ENCODE measurements at regions not wholly inside any gene's neighbourhood (a gene's known extent, or its start where the extent isn't known, plus 50 kb on each side); places are given as distances from the start of the nearest gene placed in this dataset.

DNA sequence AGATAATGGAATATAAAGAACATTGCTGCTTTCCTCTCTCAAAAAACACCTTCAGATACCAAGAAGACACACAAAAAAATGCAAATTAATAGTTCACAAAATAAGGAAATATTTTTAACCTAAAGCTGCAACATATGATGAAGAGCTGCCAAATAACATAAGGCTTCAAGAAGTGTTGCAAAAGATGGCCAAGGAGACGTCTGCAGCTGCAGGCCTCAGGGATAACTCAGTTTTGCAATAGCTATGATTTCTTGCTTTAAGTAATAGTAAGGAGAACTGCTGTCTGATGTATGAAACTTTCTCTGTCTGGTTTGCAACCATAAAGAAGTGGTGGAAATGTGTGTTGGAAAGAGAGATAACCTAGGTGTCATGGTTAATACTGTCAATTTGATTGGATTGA is 1237.5 kb downstream of the MRPL39 start:
- TF ChIP-seq, protein P1, sequence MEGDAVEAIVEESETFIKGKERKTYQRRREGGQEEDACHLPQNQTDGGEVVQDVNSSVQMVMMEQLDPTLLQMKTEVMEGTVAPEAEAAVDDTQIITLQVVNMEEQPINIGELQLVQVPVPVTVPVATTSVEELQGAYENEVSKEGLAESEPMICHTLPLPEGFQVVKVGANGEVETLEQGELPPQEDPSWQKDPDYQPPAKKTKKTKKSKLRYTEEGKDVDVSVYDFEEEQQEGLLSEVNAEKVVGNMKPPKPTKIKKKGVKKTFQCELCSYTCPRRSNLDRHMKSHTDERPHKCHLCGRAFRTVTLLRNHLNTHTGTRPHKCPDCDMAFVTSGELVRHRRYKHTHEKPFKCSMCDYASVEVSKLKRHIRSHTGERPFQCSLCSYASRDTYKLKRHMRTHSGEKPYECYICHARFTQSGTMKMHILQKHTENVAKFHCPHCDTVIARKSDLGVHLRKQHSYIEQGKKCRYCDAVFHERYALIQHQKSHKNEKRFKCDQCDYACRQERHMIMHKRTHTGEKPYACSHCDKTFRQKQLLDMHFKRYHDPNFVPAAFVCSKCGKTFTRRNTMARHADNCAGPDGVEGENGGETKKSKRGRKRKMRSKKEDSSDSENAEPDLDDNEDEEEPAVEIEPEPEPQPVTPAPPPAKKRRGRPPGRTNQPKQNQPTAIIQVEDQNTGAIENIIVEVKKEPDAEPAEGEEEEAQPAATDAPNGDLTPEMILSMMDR (optimal IDR thresholded peaks at IDR 0.05 in 1 of 3, IDR thresholded peaks at IDR 0.05 in 1 of 3, conservative IDR thresholded peaks at IDR 0.05 in 1 of 3; ENCODE audit: extremely low read depth in 1 of 3, insufficient read depth in 2 of 3, low read length in 3 of 3): no peak
- TF ChIP-seq EZH2 (IDR thresholded peaks at IDR 0.05; ENCODE audit: low read length): no peak
- Histone ChIP-seq H3K9ac (ENCODE audit: control insufficient read depth, extremely low read depth, insufficient read depth, low read length) (no peak overlapping the region), H4K20me1 (ENCODE audit: control insufficient read depth, extremely low read depth, insufficient read depth, low read length) (no peaks in the 10 kb centered on the region), H3K36me3 (ENCODE audit: control insufficient read depth in 2 of 2, extremely low read depth in 1 of 2, insufficient read depth in 2 of 2, low read length in 2 of 2) (no peaks in the 10 kb centered on the region), H3K27me3 (ENCODE audit: control insufficient read depth, extremely low read depth, insufficient read depth, low read length) (no peaks in the 10 kb centered on the region), H3K4me3 (ENCODE audit: control insufficient read depth in 2 of 3, extremely low read depth in 1 of 3, insufficient read depth in 2 of 3, low read depth in 1 of 3, low read length in 3 of 3) (no peak overlapping the region), H3K4me1 (ENCODE audit: control insufficient read depth, extremely low read depth, insufficient read depth, low read length) (no peaks in the 10 kb centered on the region), H3K9me3 (ENCODE audit: control insufficient read depth, low read depth, low read length) (no peaks in the 10 kb centered on the region), H3K4me2 (ENCODE audit: control insufficient read depth, extremely low read depth, insufficient read depth, low read depth, low read length) (no peak overlapping the region), H3K79me2 (ENCODE audit: control insufficient read depth, insufficient read depth, low read length) (no peaks in the 10 kb centered on the region), H3K9me1 (ENCODE audit: control insufficient read depth, extremely low read depth, insufficient read depth, low read length) (no peaks in the 10 kb centered on the region), H3K27ac (ENCODE audit: control insufficient read depth, insufficient read depth, low read length) (no peak overlapping the region), H2AFZ (ENCODE audit: control insufficient read depth, low read length) (no peak overlapping the region)
- DNase-seq (ENCODE audit: low read depth, low spot score): no peak
- FAIRE-seq: no peak
- dilution Hi-C loops (cut with MboI; ENCODE audit: extremely low pct_ligation_motif_present, low sequenced_read_pairs): no loop called here

DNA sequence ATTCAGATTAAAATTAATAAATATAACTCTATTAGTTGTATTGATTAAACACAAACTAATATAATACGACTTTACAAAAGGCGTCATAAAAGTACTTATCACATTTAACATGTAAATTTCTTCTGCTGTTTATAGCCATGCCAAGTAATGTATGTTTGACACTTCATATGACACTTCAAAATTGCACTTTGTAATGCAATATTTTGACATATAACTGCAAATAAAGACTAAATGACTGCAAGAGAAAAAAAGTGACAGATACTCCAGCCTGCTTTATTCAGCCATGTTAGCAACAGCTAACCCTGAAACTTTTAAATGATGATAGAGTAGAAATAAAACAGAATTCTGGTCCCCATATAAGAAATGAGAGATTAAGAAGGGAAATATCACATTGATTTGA is 1238.0 kb downstream of the MRPL39 start:
- Histone ChIP-seq H3K4me2 (ENCODE audit: control insufficient read depth, extremely low read depth, insufficient read depth, low read depth, low read length) (no peak overlapping the region), H3K4me3 (ENCODE audit: control insufficient read depth in 2 of 3, extremely low read depth in 1 of 3, insufficient read depth in 2 of 3, low read depth in 1 of 3, low read length in 3 of 3) (no peak overlapping the region), H3K27ac (ENCODE audit: control insufficient read depth, insufficient read depth, low read length) (no peak overlapping the region), H2AFZ (ENCODE audit: control insufficient read depth, low read length) (no peak overlapping the region), H3K9me1 (ENCODE audit: control insufficient read depth, extremely low read depth, insufficient read depth, low read length) (no peaks in the 10 kb centered on the region), H3K27me3 (ENCODE audit: control insufficient read depth, extremely low read depth, insufficient read depth, low read length) (no peaks in the 10 kb centered on the region), H3K79me2 (ENCODE audit: control insufficient read depth, insufficient read depth, low read length) (no peaks in the 10 kb centered on the region), H3K4me1 (ENCODE audit: control insufficient read depth, extremely low read depth, insufficient read depth, low read length) (no peaks in the 10 kb centered on the region), H4K20me1 (ENCODE audit: control insufficient read depth, extremely low read depth, insufficient read depth, low read length) (no peaks in the 10 kb centered on the region), H3K9me3 (ENCODE audit: control insufficient read depth, low read depth, low read length) (no peaks in the 10 kb centered on the region), H3K9ac (ENCODE audit: control insufficient read depth, extremely low read depth, insufficient read depth, low read length) (no peak overlapping the region), H3K36me3 (ENCODE audit: control insufficient read depth in 2 of 2, extremely low read depth in 1 of 2, insufficient read depth in 2 of 2, low read length in 2 of 2) (no peaks in the 10 kb centered on the region)
- TF ChIP-seq EZH2 (IDR thresholded peaks at IDR 0.05; ENCODE audit: low read length): no peak
- TF ChIP-seq, protein P1 (optimal IDR thresholded peaks at IDR 0.05 in 1 of 3, IDR thresholded peaks at IDR 0.05 in 1 of 3, conservative IDR thresholded peaks at IDR 0.05 in 1 of 3; ENCODE audit: extremely low read depth in 1 of 3, insufficient read depth in 2 of 3, low read length in 3 of 3): no peak
- DNase-seq (ENCODE audit: low read depth, low spot score) (no peak), FAIRE-seq (no peak)
- dilution Hi-C loops (cut with MboI; ENCODE audit: extremely low pct_ligation_motif_present, low sequenced_read_pairs): no loop called here

All from keratinocyte (primary cell).